Mucosa of gallbladder (tissue), 1 donor: ENCODE measurements at regions not wholly inside any gene's neighbourhood (a gene's known extent, or its start where the extent isn't known, plus 50 kb on each side); places are given as distances from the start of the nearest gene placed in this dataset.
A peak's percentile ranks its signal among the peaks of the same experiment; 100 is the strongest.

Experiments used
- DNase-seq: peaks from one replicate; pipeline ENCODE4 v3.0.0-alpha.2; 2020; ENCODE audit warnings: low spot score
- donor health status: DM: no; HTN: no; CAD: no.

GRCh38 chr18:64618390-64618789 lies 469.5 kb upstream of the LINC00305 start:
- DNase-seq = peak; percentile 12

GRCh38 chr18:64615021-64615420 lies 466.1 kb upstream of the LINC00305 start:
- no peak for DNase-seq

GRCh38 chr18:64614446-64614845 lies 465.6 kb upstream of the LINC00305 start:
- no peak for DNase-seq

- no peak for DNase-seq
These were observed 443.4 kb upstream of the LINC00305 start for GRCh38 chr18:64592246-64592645.

- DNase-seq = no peak
These were observed 440.1 kb upstream of the LINC00305 start for GRCh38 chr18:64589000-64589399.

GRCh38 chr18:64566456-64566855 lies 417.6 kb upstream of the LINC00305 start:
- no peak for DNase-seq

GRCh38 chr18:64562651-64563050 lies 413.8 kb upstream of the LINC00305 start:
- DNase-seq = no peak

GRCh38 chr18:64546451-64546850 lies 397.6 kb upstream of the LINC00305 start:
- DNase-seq = no peak

- no peak for DNase-seq
These were observed 391.0 kb upstream of the LINC00305 start for GRCh38 chr18:64539847-64540246.

- no peak for DNase-seq
These were observed 379.8 kb upstream of the LINC00305 start for GRCh38 chr18:64528646-64529045.

GRCh38 chr18:64519201-64519600 lies 370.3 kb upstream of the LINC00305 start:
- DNase-seq = no peak

- no peak for DNase-seq
These were observed 369.3 kb upstream of the LINC00305 start for GRCh38 chr18:64518191-64518590.

- DNase-seq = no peak
These were observed 364.5 kb upstream of the LINC00305 start for GRCh38 chr18:64513401-64513800.

GRCh38 chr18:64490207-64490606 lies 341.3 kb upstream of the LINC00305 start:
- no peak for DNase-seq

- no peak for DNase-seq
These were observed 339.8 kb upstream of the LINC00305 start for GRCh38 chr18:64488698-64489097.

- DNase-seq = no peak
These were observed 325.9 kb upstream of the LINC00305 start for GRCh38 chr18:64474773-64475172.

- no peak for DNase-seq
These were observed 325.4 kb upstream of the LINC00305 start for GRCh38 chr18:64474255-64474654.

GRCh38 chr18:64449434-64449833 lies 300.5 kb upstream of the LINC00305 start:
- no peak for DNase-seq

GRCh38 chr18:64444819-64445218 lies 295.9 kb upstream of the LINC00305 start:
- DNase-seq = no peak

- DNase-seq = no peak
These were observed 289.3 kb upstream of the LINC00305 start for GRCh38 chr18:64438178-64438577.

GRCh38 chr18:64436111-64436510 lies 287.2 kb upstream of the LINC00305 start:
- no peak for DNase-seq

- no peak for DNase-seq
These were observed 270.3 kb upstream of the LINC00305 start for GRCh38 chr18:64419156-64419555.

GRCh38 chr18:64416990-64417389 lies 268.1 kb upstream of the LINC00305 start:
- DNase-seq = no peak

GRCh38 chr18:64415218-64415617 lies 266.3 kb upstream of the LINC00305 start:
- no peak for DNase-seq

- DNase-seq = no peak
These were observed 261.8 kb upstream of the LINC00305 start for GRCh38 chr18:64410685-64411084.
